IPS-18c (cell line): ENCODE measurements at regions not wholly inside any gene's neighbourhood (a gene's known extent, or its start where the extent isn't known, plus 50 kb on each side); places are given as distances from the start of the nearest gene placed in this dataset.
A peak's percentile ranks its signal among the peaks of the same experiment; 100 is the strongest.
"Not testable (repeated sequence)": the region's sequence is repeated elsewhere in the genome, so short reads cannot be mapped to it uniquely, and the experiment has no call there.

Source experiments
- H3K4me3 ChIP-seq: 2 replicates; pipeline ENCODE4 v1.7.0; 2013; ENCODE audit warnings: low read depth, mild to moderate bottlenecking, low read length, moderate library complexity; ENCODE audit not compliant: insufficient read depth
- H3K9me3 ChIP-seq: one replicate; pipeline ENCODE4 v1.6.1; 2013; ENCODE audit warnings: mild to moderate bottlenecking, low read length, moderate library complexity; ENCODE audit not compliant: control insufficient read depth, insufficient read depth

GRCh38 chr10:56298941-56299340 is 62.1 kb downstream of the ZWINT start:
- no peaks in the 10 kb centered on the region for H3K9me3 ChIP-seq
- H3K4me3 ChIP-seq = no peak overlapping the region

DNA sequence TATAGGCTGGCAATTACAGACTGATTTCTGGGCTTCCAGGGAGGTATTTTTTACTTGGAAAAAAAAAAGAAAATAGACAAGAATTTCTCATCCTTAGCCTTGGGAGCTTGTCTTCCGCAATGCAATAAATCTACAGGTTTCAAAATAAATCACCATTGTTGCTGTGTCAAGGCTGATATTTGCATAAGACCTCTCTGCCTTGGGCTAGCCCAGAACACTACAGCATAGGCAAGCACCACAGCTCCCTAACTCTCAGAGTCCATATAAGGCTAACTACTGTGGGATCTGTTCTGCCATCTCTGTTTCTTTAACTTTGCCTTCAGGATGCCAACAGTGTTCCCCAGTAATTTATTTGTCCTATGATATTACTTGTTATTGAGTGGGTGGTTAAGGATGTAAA is 64.4 kb downstream of the ZWINT start:
- Histone ChIP-seq H3K9me3 (no peaks in the 10 kb centered on the region), H3K4me3 (no peak overlapping the region)

DNA sequence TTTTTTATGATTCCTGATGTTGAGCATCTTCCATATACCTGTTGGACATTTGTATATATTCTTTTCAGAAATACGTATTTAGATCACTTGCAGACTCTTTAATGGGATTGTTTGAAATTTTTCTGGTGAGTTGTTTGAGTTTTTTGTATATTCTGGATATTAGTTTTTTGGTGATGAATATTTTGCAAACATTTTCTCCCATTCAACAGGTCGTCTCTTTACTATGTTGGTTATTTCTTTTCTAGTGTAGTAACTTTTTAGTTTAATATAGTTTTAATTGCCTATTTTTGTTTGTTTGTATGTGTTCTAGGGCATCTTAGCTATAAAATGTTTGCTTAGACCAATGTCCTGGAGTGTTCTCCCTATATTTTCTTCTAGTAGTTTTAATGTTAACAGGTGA is 72.7 kb downstream of the ZWINT start:
- H3K9me3 ChIP-seq = no peaks in the 10 kb centered on the region
- no peak overlapping the region for H3K4me3 ChIP-seq

GRCh38 chr10:56286096-56286495 is 75.0 kb downstream of the ZWINT start:
- no peaks in the 10 kb centered on the region for H3K9me3 ChIP-seq
- no peak overlapping the region for H3K4me3 ChIP-seq

GRCh38 chr10:56279270-56279669 is 81.8 kb downstream of the ZWINT start:
- Histone ChIP-seq H3K9me3 (no peaks in the 10 kb centered on the region), H3K4me3 (no peak overlapping the region)

- no peak overlapping the region for H3K4me3 ChIP-seq
- H3K9me3 ChIP-seq = no peaks in the 10 kb centered on the region
Measured at GRCh38 chr10:56269181-56269580, 91.9 kb downstream of the ZWINT start.

GRCh38 chr10:56266120-56266519 is 94.9 kb downstream of the ZWINT start:
- Histone ChIP-seq H3K9me3 (no peaks in the 10 kb centered on the region), H3K4me3 (no peak overlapping the region)

DNA sequence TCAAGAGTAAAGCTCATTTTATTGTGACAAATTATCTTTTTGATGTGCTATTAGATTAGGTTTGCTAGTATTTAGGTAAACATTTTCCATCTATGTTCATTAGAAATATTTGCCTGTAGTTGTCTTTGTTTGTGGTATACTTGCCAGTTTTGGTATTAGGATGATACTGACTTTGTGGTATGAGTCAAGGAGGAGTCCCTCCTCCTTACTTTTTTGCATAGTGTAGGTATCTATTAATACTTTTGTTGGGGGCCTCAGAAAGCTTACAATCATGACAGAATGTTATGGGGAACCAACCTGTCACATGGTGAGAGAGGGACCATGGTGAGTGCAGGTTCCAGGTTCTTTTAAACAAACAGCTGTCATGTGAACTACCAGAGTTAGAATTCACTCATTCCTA is 102.1 kb downstream of the ZWINT start:
- H3K4me3 ChIP-seq = no peak overlapping the region
- no peaks in the 10 kb centered on the region for H3K9me3 ChIP-seq

- no peaks in the 10 kb centered on the region for H3K9me3 ChIP-seq
- no peak overlapping the region for H3K4me3 ChIP-seq
Measured at GRCh38 chr10:56258378-56258777, 102.7 kb downstream of the ZWINT start.

- H3K9me3 ChIP-seq = no peaks in the 10 kb centered on the region
- no peak overlapping the region for H3K4me3 ChIP-seq
Measured at GRCh38 chr10:56255298-56255697, 105.8 kb downstream of the ZWINT start.

DNA sequence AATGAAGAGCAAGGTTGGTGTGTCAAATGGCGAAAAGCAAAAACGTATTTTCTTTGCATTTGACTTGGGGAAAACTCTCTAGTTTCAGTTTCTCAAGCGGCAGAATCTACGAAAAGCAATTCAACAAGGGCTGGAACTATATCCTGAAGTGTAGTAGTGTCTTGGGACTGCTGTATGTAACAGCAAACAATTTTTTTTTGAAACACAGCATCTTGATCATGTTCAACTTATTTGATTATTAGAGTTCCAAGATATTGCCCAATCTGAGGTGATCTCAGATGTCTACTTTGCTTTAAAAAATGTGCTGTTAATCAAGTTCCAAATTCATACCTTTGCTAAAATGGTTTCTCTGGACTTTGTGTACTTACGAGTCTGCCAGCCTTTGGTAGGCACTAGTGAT is 120.6 kb downstream of the ZWINT start:
- no peak overlapping the region for H3K4me3 ChIP-seq
- no peaks in the 10 kb centered on the region for H3K9me3 ChIP-seq

- Histone ChIP-seq H3K9me3 (no peaks in the 10 kb centered on the region), H3K4me3 (no peak overlapping the region)
Measured at GRCh38 chr10:56231436-56231835, 129.6 kb downstream of the ZWINT start.

GRCh38 chr10:56222237-56222636 is 138.8 kb downstream of the ZWINT start:
- H3K9me3 ChIP-seq = no peaks in the 10 kb centered on the region
- no peak overlapping the region for H3K4me3 ChIP-seq

DNA sequence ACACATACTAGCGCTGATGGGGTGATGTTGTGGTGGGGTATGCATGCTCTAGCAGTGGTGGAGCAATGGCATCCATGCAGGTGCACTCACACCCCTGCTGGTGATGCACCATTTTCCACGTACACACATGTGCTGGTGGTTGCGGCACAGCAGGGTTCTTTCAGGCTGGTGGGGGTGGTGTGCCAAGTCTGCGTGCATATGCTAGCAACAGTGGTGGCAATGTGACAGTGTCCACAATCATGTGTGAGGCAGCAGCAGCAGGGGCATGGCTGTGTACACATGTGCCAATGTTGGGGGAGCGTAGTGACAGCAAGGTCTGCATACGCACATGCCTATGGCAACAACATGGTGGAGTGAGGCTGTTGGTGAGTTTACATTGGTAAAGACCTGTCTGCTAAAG is 148.1 kb downstream of the ZWINT start:
- Histone ChIP-seq H3K4me3 (no peak overlapping the region), H3K9me3 (no peaks in the 10 kb centered on the region)

DNA sequence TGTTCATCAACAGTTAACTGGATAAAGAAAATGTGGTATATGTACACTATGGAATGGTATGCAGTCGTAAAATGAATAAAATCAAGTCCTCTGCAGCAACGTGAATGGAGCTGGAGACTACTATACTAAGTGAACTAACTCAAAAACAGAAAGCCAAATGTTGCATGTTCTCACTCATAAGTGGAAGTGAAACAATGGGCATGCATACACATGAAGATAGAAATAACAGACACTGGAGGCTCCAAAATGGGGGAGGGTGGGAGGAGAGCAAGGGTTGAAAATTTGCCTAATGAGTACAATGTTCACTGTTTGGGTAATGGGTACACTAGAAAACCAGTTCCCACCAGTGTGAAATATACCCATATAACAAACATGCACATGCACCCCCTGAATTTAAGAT is 179.5 kb downstream of the ZWINT start:
- H3K4me3 ChIP-seq = no peak overlapping the region
- H3K9me3 ChIP-seq = no peaks in the 10 kb centered on the region

DNA sequence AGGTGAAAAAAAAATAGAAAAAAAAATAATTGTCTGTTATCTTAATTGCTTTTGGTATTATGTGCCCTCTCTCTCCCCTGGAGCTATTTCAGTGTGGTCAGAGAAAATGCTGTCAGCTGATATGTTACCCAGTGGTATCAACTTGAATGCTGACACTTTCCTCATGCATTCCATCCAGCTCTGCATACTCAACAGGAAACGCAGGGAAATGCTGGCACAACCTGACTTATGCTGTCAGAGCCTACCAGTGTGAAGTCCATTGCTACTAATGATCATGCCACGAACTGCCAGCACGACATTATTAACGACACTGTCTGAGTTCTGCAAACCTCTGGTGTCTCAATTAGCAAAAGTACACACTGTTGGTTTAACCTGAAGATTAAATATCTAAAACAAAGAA is 182.8 kb downstream of the ZWINT start:
- Histone ChIP-seq H3K9me3 (no peaks in the 10 kb centered on the region), H3K4me3 (no peak overlapping the region)

- not testable (repeated sequence) for H3K9me3 ChIP-seq
- peak overlapping the region; percentile 36; the same call in 1 of the 2 replicates for H3K4me3 ChIP-seq
Measured at GRCh38 chr10:56155091-56155513, 206.0 kb downstream of the ZWINT start.

GRCh38 chr10:56146806-56147205 is 214.3 kb downstream of the ZWINT start:
- no peaks in the 10 kb centered on the region for H3K9me3 ChIP-seq
- H3K4me3 ChIP-seq = no peak overlapping the region

DNA sequence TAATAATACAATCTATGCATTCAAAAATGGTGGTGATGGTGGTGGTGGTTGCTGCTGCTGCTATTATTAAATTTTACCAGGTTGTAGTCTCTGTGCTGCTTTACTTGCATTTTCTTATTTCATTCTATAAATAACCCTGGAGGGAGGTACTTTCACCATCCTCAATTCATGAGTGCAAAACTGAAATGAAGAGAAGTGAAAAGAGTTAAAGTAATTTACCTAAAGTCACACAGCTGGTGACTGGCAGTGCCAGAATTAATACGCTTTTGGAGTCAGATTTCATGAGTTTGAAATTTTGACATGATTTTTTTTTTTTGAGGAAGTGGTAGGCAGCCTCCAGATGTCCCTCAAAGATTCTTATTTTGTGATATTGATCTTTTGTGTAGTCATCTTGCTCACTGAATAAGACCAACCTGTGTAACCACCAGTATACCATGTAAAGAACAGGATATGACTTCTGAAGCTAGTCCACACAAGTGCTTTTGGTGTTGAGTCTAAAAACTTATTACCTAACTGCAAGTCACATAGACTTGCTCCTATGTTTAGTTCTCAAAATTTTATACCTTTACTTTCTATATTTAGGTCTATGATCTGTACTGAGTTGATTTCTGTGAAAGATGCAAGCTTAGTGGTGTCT is 218.8 kb downstream of the ZWINT start:
- no peaks in the 10 kb centered on the region for H3K9me3 ChIP-seq
- no peak overlapping the region for H3K4me3 ChIP-seq
